ENCODE measurements at regions not wholly inside any gene's neighbourhood (a gene's known extent, or its start where the extent isn't known, plus 50 kb on each side); places are given as distances from the start of the nearest gene placed in this dataset.

DNA sequence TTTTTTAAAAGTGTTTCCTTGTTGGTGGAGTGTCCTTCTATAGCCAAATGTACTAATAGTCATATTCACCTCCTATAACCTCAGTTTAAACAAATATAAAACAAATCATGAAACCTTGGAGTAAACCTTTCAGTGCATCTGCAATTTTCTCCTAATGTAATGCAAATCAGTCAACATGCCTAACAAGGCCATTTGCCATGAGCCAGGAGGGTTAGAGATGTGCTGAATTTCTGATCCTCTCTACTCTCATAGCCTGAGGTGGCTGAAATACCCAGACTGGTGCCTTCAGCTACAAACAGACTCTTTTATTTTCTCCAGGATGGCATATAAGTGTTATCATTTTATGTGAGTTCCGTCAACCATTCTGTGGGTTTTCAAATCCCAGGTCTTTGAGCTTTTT lies 908.1 kb downstream of the GALC start:
- Mint-ChIP-seq H3K4me1 (ENCODE audit: low read depth) (no peaks in the 10 kb centered on the region), H3K9me3 (peaks cover 9% of the 10 kb centered on the region), H3K27ac (no peak overlapping the region), H3K4me3 (no peak overlapping the region), H3K36me3 (ENCODE audit: low read depth) (no peaks in the 10 kb centered on the region), H3K27me3 (no peaks in the 10 kb centered on the region)
- ChIA-PET CTCF (no interaction called here), POLR2A (no interaction called here)
- H3K27ac ChIP-seq (ENCODE audit: low read depth in 1 of 2, low read length in 2 of 2): no peak overlapping the region
- DNase-seq (no peak), ATAC-seq (ENCODE audit: poor library complexity) (no peak)
- TF ChIP-seq, protein P1, sequence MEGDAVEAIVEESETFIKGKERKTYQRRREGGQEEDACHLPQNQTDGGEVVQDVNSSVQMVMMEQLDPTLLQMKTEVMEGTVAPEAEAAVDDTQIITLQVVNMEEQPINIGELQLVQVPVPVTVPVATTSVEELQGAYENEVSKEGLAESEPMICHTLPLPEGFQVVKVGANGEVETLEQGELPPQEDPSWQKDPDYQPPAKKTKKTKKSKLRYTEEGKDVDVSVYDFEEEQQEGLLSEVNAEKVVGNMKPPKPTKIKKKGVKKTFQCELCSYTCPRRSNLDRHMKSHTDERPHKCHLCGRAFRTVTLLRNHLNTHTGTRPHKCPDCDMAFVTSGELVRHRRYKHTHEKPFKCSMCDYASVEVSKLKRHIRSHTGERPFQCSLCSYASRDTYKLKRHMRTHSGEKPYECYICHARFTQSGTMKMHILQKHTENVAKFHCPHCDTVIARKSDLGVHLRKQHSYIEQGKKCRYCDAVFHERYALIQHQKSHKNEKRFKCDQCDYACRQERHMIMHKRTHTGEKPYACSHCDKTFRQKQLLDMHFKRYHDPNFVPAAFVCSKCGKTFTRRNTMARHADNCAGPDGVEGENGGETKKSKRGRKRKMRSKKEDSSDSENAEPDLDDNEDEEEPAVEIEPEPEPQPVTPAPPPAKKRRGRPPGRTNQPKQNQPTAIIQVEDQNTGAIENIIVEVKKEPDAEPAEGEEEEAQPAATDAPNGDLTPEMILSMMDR (IDR thresholded peaks at IDR 0.05): no peak
- no peak overlapping the region for H3K4me3 ChIP-seq (ENCODE audit: low read length)
- no peaks in the 10 kb centered on the region for H3K36me3 ChIP-seq (ENCODE audit: insufficient read depth, low read length)
- H3K27me3 ChIP-seq (ENCODE audit: control insufficient read depth in 1 of 2, insufficient read depth in 2 of 2, low read length in 2 of 2): no peaks in the 10 kb centered on the region
- H3K9me3 ChIP-seq (ENCODE audit: control insufficient read depth in 1 of 2, insufficient read depth in 1 of 2, low read length in 2 of 2): peaks cover 3 to 5% of the 10 kb centered on the region in 2 experiments
- no peaks in the 10 kb centered on the region for H3K4me1 ChIP-seq (ENCODE audit: insufficient read depth, low read length)
- intact Hi-C loops (cut with DNase I, micrococcal nuclease): no loop called here

GRCh38 chr14:87082917-87083316 lies 910.1 kb downstream of the GALC start:
- no peak overlapping the region for H3K27ac Mint-ChIP-seq
- H3K9me3 ChIP-seq (ENCODE audit: control insufficient read depth in 1 of 2, insufficient read depth in 1 of 2, low read length in 2 of 2): peaks cover 0 to 3% of the 10 kb centered on the region in 2 experiments
- H3K4me3 Mint-ChIP-seq: no peak overlapping the region
- ChIA-PET POLR2A (no interaction called here), CTCF (no interaction called here)
- DNase-seq (no peak), ATAC-seq (ENCODE audit: poor library complexity) (no peak)
- H3K9me3 Mint-ChIP-seq: peaks cover 6% of the 10 kb centered on the region
- H3K4me1 Mint-ChIP-seq (ENCODE audit: low read depth): no peaks in the 10 kb centered on the region
- H3K36me3 Mint-ChIP-seq (ENCODE audit: low read depth): no peaks in the 10 kb centered on the region
- H3K27me3 Mint-ChIP-seq: no peaks in the 10 kb centered on the region
- no peaks in the 10 kb centered on the region for H3K36me3 ChIP-seq (ENCODE audit: insufficient read depth, low read length)
- TF ChIP-seq, protein P1 (IDR thresholded peaks at IDR 0.05): no peak
- H3K4me3 ChIP-seq (ENCODE audit: low read length): no peak overlapping the region
- H3K27me3 ChIP-seq (ENCODE audit: control insufficient read depth in 1 of 2, insufficient read depth in 2 of 2, low read length in 2 of 2): no peaks in the 10 kb centered on the region
- intact Hi-C loops (cut with DNase I, micrococcal nuclease): no loop called here
- no peak overlapping the region for H3K27ac ChIP-seq (ENCODE audit: low read depth in 1 of 2, low read length in 2 of 2)
- no peaks in the 10 kb centered on the region for H3K4me1 ChIP-seq (ENCODE audit: insufficient read depth, low read length)

GRCh38 chr14:87081004-87081403 lies 912.0 kb downstream of the GALC start:
- H3K27me3 Mint-ChIP-seq: no peaks in the 10 kb centered on the region
- CTCF ChIA-PET: interaction anchor here (1.1 kb wide), 1 partner anchor 8 kb away, joined by 3 read pairs; no protein-coding TSS in a partner anchor
- no peak for ATAC-seq (ENCODE audit: poor library complexity)

More at GRCh38 chr14:87081004-87081403, 912.0 kb downstream of the GALC start:
- H3K4me1 ChIP-seq (ENCODE audit: insufficient read depth, low read length): no peaks in the 10 kb centered on the region
- Mint-ChIP-seq H3K9me3 (peaks cover 6% of the 10 kb centered on the region), H3K36me3 (ENCODE audit: low read depth) (no peaks in the 10 kb centered on the region), H3K4me3 (no peak overlapping the region), H3K27ac (no peak overlapping the region), H3K4me1 (ENCODE audit: low read depth) (no peaks in the 10 kb centered on the region)
- no peak overlapping the region for H3K4me3 ChIP-seq (ENCODE audit: low read length)
- peaks cover 0 to 3% of the 10 kb centered on the region in 2 experiments for H3K9me3 ChIP-seq (ENCODE audit: control insufficient read depth in 1 of 2, insufficient read depth in 1 of 2, low read length in 2 of 2)
- POLR2A ChIA-PET: no interaction called here
- H3K27ac ChIP-seq (ENCODE audit: low read depth in 1 of 2, low read length in 2 of 2): no peak overlapping the region
- no peaks in the 10 kb centered on the region for H3K36me3 ChIP-seq (ENCODE audit: insufficient read depth, low read length)
- intact Hi-C loops (cut with DNase I, micrococcal nuclease): no loop called here
- TF ChIP-seq, protein P1 (IDR thresholded peaks at IDR 0.05): no peak
- no peaks in the 10 kb centered on the region for H3K27me3 ChIP-seq (ENCODE audit: control insufficient read depth in 1 of 2, insufficient read depth in 2 of 2, low read length in 2 of 2)
- DNase-seq: no peak
